ENCODE measurements at regions not wholly inside any gene's neighbourhood (a gene's known extent, or its start where the extent isn't known, plus 50 kb on each side); places are given as distances from the start of the nearest gene placed in this dataset.

DNA sequence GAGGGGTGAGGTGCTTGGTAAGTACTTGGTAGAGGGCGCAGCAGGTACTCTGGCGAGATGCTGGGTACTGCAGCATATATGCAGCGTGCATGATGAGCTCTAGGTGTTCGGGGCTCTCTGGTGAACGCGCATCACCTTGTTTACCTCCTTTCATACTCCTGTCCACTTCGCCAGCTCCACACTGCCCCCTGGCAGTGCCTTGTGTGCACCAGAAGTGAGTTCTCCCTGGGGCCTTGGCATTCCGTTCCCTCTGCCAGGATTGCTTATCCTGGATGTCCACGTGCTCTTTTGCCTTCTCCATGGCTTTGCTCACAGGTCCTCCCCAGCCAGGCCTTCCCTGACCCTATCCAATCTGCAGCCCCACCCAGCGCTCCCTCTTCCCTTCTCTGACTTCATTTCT is 154.2 kb downstream of the MRM1 start:
- 57% methylated on average over 10 of the region's 10 CpGs for WGBS
- peaks cover 0 to 18% of the 10 kb centered on the region in 2 donors for H3K27me3 ChIP-seq (ENCODE audit: control insufficient read depth in 2 of 2, insufficient read depth in 1 of 2, low read length in 1 of 2)
- no peak overlapping the region for H3K4me3 ChIP-seq (ENCODE audit: low read length in 2 of 2)

DNA sequence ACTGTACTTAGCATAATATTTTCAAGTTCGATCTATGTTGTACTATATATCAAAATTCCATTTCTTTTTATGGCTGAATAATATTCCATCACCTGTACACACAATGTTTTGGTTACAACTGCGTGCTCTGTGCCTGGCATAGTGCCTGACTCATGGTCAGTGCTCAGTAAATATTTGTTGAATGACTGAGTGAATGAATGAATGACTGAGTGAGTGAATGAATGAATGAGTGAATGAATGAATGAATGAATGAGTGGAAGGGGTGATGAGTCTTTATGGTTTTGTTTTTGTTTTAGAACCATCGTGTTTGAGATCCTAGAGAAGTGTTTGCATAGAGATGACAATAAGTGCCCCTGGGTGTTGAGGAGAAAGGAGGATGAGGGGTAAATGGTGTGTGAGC is 155.3 kb downstream of the MRM1 start:
- no peak for DNase-seq (ENCODE audit: low read depth in 6 of 9, low spot score in 9 of 9)
- Histone ChIP-seq H3K4me1 (ENCODE audit: control insufficient read depth in 2 of 2, insufficient read depth in 2 of 2, low read length in 2 of 2) (no peaks in the 10 kb centered on the region), H3K27me3 (ENCODE audit: control insufficient read depth in 2 of 2, insufficient read depth in 1 of 2, low read length in 1 of 2) (peaks cover 0 to 12% of the 10 kb centered on the region in 2 donors), H3K36me3 (ENCODE audit: control insufficient read depth in 2 of 2, insufficient read depth in 2 of 2, low read length in 1 of 2) (no peaks in the 10 kb centered on the region), H3K4me3 (ENCODE audit: low read length in 2 of 2) (no peak overlapping the region), H3K9me3 (ENCODE audit: control insufficient read depth in 2 of 2, insufficient read depth in 1 of 2, low read length in 1 of 2) (no peaks in the 10 kb centered on the region), H3K27ac (ENCODE audit: low read depth in 1 of 2, low read length in 1 of 2) (no peak overlapping the region)
- WGBS: 93% methylated on average over 3 of the region's 3 CpGs

More for the DNA sequence above, 154.2 kb downstream of the MRM1 start:
- no peaks in the 10 kb centered on the region for H3K36me3 ChIP-seq (ENCODE audit: control insufficient read depth in 2 of 2, insufficient read depth in 2 of 2, low read length in 1 of 2)
- no peaks in the 10 kb centered on the region for H3K4me1 ChIP-seq (ENCODE audit: control insufficient read depth in 2 of 2, insufficient read depth in 2 of 2, low read length in 2 of 2)
- no peaks in the 10 kb centered on the region for H3K9me3 ChIP-seq (ENCODE audit: control insufficient read depth in 2 of 2, insufficient read depth in 1 of 2, low read length in 1 of 2)
- no peak overlapping the region for H3K27ac ChIP-seq (ENCODE audit: low read depth in 1 of 2, low read length in 1 of 2)
- DNase-seq (ENCODE audit: low read depth in 6 of 9, low spot score in 9 of 9): peak in 5 of 9 donors; percentile 13 to 50 (median 18)

DNA sequence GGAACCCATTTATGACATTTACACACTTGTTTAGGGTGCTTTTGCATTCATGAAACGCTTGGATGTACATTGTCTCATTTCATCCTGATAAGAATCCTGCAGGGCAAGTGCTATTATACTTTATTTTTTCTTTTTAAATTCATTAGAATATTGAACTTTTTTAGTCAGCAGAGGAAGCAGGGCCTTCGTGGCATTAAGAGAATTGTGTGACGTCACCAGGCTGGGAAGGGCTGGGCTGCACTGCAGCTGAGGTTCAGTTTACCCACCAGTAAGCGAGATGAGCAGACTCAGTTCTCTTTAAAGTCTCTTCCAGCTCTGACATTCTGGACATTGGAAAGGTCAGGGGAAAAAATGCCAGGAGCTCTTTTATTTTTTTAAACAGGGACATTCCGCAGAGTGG is 159.0 kb downstream of the MRM1 start:
- H3K4me1 ChIP-seq (ENCODE audit: control insufficient read depth in 2 of 2, insufficient read depth in 2 of 2, low read length in 2 of 2): peaks cover 0 to 5% of the 10 kb centered on the region in 2 donors
- no peak for DNase-seq (ENCODE audit: low read depth in 6 of 9, low spot score in 9 of 9)
- peaks cover 0 to 1% of the 10 kb centered on the region in 2 donors for H3K27me3 ChIP-seq (ENCODE audit: control insufficient read depth in 2 of 2, insufficient read depth in 1 of 2, low read length in 1 of 2)
- H3K36me3 ChIP-seq (ENCODE audit: control insufficient read depth in 2 of 2, insufficient read depth in 2 of 2, low read length in 1 of 2): no peaks in the 10 kb centered on the region
- no peak overlapping the region for H3K4me3 ChIP-seq (ENCODE audit: low read length in 2 of 2)
- H3K9me3 ChIP-seq (ENCODE audit: control insufficient read depth in 2 of 2, insufficient read depth in 1 of 2, low read length in 1 of 2): no peaks in the 10 kb centered on the region
- WGBS: 81% methylated on average over 5 of the region's 5 CpGs
- H3K27ac ChIP-seq (ENCODE audit: low read depth in 1 of 2, low read length in 1 of 2): no peak overlapping the region

DNA sequence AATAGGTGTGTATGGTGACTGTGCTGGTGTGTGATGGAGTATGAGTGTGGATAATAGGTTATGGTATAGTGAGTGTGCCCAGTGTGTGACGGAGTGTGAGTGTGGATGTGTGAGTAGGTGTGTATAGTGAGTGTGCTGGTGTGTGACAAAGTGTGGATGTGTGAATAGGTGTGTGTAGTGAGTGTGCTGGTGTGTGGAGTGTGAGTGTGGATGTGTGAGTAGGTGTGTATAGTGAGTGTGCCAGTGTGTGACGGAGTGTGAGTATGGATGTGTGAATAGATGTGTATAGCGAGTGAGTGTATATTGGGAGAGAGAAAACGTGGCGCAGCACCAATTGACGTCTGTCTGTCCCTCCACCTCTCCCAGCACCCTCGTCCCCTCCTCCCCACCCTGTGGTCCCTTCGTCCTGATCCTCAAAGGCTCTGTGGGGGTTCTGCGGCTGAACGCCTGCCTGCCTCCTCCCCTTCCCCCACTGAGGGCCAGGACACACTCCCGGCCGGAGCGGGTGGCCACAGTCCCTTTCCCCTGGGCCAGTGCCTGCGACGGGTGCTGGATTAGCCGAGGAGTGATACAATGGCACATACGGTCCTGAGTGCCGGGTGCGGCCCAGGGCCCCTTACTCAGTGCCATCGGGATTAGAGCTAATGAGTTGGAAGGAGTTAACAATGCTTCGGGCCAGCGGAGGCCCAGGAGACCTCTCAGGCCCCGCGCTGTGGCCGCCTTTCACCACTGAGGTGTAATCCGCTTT is 160.0 kb downstream of the MRM1 start:
- Histone ChIP-seq H3K4me3 (ENCODE audit: low read length in 2 of 2) (no peak overlapping the region), H3K4me1 (ENCODE audit: control insufficient read depth in 2 of 2, insufficient read depth in 2 of 2, low read length in 2 of 2) (peaks cover 0 to 5% of the 10 kb centered on the region in 2 donors), H3K27me3 (ENCODE audit: control insufficient read depth in 2 of 2, insufficient read depth in 1 of 2, low read length in 1 of 2) (peaks cover 0 to 5% of the 10 kb centered on the region in 2 donors), H3K9me3 (ENCODE audit: control insufficient read depth in 2 of 2, insufficient read depth in 1 of 2, low read length in 1 of 2) (no peaks in the 10 kb centered on the region), H3K36me3 (ENCODE audit: control insufficient read depth in 2 of 2, insufficient read depth in 2 of 2, low read length in 1 of 2) (no peaks in the 10 kb centered on the region), H3K27ac (ENCODE audit: low read depth in 1 of 2, low read length in 1 of 2) (no peak overlapping the region)
- WGBS: 86% methylated on average over 26 of the region's 26 CpGs
- DNase-seq (ENCODE audit: low read depth in 6 of 9, low spot score in 9 of 9): no peak

DNA sequence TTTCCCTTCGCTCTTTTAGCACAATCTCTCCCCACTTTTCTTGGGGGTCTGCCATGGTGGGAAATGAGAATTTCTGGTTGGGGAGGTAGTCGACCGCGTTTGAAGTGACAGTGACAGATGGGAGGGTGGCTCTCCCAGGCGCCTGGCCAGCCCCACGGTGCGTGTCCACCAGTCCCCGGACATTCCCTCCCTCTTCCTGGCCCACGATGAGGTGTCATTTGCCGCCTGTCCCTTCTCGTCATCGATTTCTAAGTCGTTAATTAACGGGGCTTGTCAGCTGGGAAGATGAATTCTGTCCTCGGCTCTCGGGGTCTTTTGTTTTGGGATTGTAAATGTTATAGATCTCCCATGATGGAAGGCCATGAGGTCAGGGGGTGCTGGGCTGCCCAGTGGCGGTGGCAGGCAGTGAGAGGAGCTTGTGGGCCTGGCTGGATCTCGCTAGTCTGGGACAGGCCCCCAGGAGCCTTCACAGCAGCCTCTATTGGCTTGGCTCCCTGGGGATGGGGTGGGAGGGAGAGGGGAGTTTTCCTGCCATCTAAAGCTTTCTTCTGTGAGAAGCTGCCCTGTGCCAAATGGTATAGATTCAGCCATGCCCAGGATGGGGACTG is 164.2 kb downstream of the MRM1 start:
- H3K27me3 ChIP-seq (ENCODE audit: control insufficient read depth in 2 of 2, insufficient read depth in 1 of 2, low read length in 1 of 2): peaks cover 0 to 32% of the 10 kb centered on the region in 2 donors

DNA sequence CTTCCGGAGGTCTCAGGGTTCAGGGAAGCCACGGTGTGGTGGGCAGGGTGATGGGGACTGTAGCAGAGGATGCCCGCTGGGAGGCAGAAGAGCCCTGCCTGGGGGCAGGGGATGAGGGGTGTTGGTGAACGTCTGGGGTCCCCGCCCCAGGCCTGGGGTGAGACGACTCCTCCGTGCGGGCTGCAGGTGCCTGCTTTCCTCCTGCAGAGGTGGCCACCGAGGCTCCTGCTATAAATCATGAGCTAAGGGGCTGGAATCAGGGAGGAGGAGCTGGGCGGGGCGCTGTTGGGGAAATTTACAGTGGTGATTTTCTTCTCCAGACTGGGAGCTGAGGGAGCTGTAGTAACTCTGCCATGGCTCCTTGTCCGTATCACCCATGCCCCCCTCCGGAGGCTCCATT is 167.0 kb downstream of the MRM1 start:
- H3K9me3 ChIP-seq (ENCODE audit: control insufficient read depth in 2 of 2, insufficient read depth in 1 of 2, low read length in 1 of 2): no peaks in the 10 kb centered on the region
- no peak overlapping the region for H3K27ac ChIP-seq (ENCODE audit: low read depth in 1 of 2, low read length in 1 of 2)
- H3K4me3 ChIP-seq (ENCODE audit: low read length in 2 of 2): no peak overlapping the region
- peak in 2 of 9 donors; percentile 11 to 16 for DNase-seq (ENCODE audit: low read depth in 6 of 9, low spot score in 9 of 9)
- H3K27me3 ChIP-seq (ENCODE audit: control insufficient read depth in 2 of 2, insufficient read depth in 1 of 2, low read length in 1 of 2): peaks cover under 1 to 44% of the 10 kb centered on the region in 2 donors
- H3K36me3 ChIP-seq (ENCODE audit: control insufficient read depth in 2 of 2, insufficient read depth in 2 of 2, low read length in 1 of 2): no peaks in the 10 kb centered on the region
- WGBS: 50% methylated on average over 13 of the region's 13 CpGs
- H3K4me1 ChIP-seq (ENCODE audit: control insufficient read depth in 2 of 2, insufficient read depth in 2 of 2, low read length in 2 of 2): peaks cover 0 to under 1% of the 10 kb centered on the region in 2 donors

More for the DNA sequence above, 164.2 kb downstream of the MRM1 start:
- Histone ChIP-seq H3K36me3 (ENCODE audit: control insufficient read depth in 2 of 2, insufficient read depth in 2 of 2, low read length in 1 of 2) (no peaks in the 10 kb centered on the region), H3K4me1 (ENCODE audit: control insufficient read depth in 2 of 2, insufficient read depth in 2 of 2, low read length in 2 of 2) (peaks cover 0 to 5% of the 10 kb centered on the region in 2 donors), H3K4me3 (ENCODE audit: low read length in 2 of 2) (no peak overlapping the region), H3K27ac (ENCODE audit: low read depth in 1 of 2, low read length in 1 of 2) (no peak overlapping the region), H3K9me3 (ENCODE audit: control insufficient read depth in 2 of 2, insufficient read depth in 1 of 2, low read length in 1 of 2) (no peaks in the 10 kb centered on the region)
- 83% methylated on average over 18 of the region's 18 CpGs for WGBS
- DNase-seq (ENCODE audit: low read depth in 6 of 9, low spot score in 9 of 9): no peak

DNA sequence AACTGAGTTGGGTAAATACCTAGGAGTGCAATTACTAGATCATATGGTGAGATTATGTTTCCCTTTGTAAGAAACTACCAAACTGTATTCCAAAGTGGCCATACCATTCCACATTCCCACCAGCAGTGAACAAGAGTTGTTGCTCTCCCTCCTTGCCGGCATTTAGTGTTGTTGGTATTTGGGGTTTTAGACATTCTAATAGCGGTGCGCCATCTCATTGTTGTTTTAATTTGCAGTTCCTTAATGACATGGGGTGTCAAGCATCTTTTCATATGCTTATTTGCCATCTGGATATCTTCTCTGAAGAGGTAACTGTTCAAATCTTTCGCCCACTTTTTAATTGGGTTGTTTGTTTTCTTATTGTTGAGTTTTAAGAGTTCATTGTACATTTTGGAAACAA is 164.2 kb upstream of the LHX1 start:
- 33% methylated on average over 4 of the region's 4 CpGs for WGBS
- DNase-seq (ENCODE audit: low read depth in 6 of 9, low spot score in 9 of 9): no peak
- H3K27me3 ChIP-seq (ENCODE audit: control insufficient read depth in 2 of 2, insufficient read depth in 1 of 2, low read length in 1 of 2): peaks cover 5 to 38% of the 10 kb centered on the region in 2 donors

DNA sequence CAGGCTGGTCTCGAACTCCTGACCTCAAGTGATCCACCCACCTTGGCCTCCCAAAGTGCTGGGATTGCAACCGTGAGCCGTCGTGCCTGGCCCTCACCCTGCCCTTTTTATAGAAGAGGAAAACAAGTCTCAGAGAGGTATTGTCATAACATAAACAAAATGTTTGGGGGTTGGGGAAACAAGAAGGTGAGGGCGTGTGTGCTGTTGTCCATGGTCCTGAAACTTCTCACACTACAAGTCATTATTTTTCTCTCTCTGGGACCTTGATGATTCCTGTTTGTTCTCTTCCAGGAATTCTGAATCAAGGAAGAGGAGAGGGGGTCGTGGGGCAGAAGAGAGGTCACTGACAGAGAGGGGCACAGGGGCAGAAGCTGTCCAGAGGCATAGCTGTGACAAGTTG is 160.2 kb upstream of the LHX1 start:
- WGBS: 27% methylated on average over 6 of the region's 6 CpGs
- H3K4me3 ChIP-seq (ENCODE audit: low read length in 2 of 2): no peak overlapping the region
- H3K9me3 ChIP-seq (ENCODE audit: control insufficient read depth in 2 of 2, insufficient read depth in 1 of 2, low read length in 1 of 2): no peaks in the 10 kb centered on the region
- no peaks in the 10 kb centered on the region for H3K36me3 ChIP-seq (ENCODE audit: control insufficient read depth in 2 of 2, insufficient read depth in 2 of 2, low read length in 1 of 2)
- peak in 4 of 9 donors; percentile 13 to 44 (median 28) for DNase-seq (ENCODE audit: low read depth in 6 of 9, low spot score in 9 of 9)
- H3K27me3 ChIP-seq (ENCODE audit: control insufficient read depth in 2 of 2, insufficient read depth in 1 of 2, low read length in 1 of 2): peaks cover 5 to 20% of the 10 kb centered on the region in 2 donors
- no peak overlapping the region for H3K27ac ChIP-seq (ENCODE audit: low read depth in 1 of 2, low read length in 1 of 2)
- no peaks in the 10 kb centered on the region for H3K4me1 ChIP-seq (ENCODE audit: control insufficient read depth in 2 of 2, insufficient read depth in 2 of 2, low read length in 2 of 2)

More for the DNA sequence above, 164.2 kb upstream of the LHX1 start:
- Histone ChIP-seq H3K9me3 (ENCODE audit: control insufficient read depth in 2 of 2, insufficient read depth in 1 of 2, low read length in 1 of 2) (no peaks in the 10 kb centered on the region), H3K4me1 (ENCODE audit: control insufficient read depth in 2 of 2, insufficient read depth in 2 of 2, low read length in 2 of 2) (no peaks in the 10 kb centered on the region), H3K27ac (ENCODE audit: low read depth in 1 of 2, low read length in 1 of 2) (no peak overlapping the region), H3K36me3 (ENCODE audit: control insufficient read depth in 2 of 2, insufficient read depth in 2 of 2, low read length in 1 of 2) (no peaks in the 10 kb centered on the region), H3K4me3 (ENCODE audit: low read length in 2 of 2) (no peak overlapping the region)

DNA sequence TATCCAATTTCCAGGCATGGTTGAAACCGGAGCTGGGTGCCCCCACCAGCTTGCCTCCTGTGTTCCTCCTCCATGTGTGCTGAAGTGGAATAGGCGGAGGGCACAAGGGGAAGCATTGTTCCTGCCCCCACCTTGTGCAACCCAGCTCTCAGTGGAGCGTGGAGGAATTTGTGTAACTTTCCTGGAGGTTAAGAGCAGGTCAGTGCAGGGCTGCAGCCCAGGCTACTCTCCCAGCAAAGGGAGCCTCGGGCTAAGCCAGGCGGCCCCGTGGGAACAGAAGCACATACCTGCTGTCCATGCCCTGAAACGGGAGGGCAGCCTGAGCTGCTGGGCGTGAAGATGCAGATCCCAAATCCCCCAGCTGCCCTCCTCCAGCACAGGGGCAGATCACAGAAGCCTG is 158.8 kb upstream of the LHX1 start:
- WGBS: 63% methylated on average over 8 of the region's 8 CpGs

More for the DNA sequence above, 158.8 kb upstream of the LHX1 start:
- Histone ChIP-seq H3K4me1 (ENCODE audit: control insufficient read depth in 2 of 2, insufficient read depth in 2 of 2, low read length in 2 of 2) (no peaks in the 10 kb centered on the region), H3K4me3 (ENCODE audit: low read length in 2 of 2) (no peak overlapping the region), H3K27me3 (ENCODE audit: control insufficient read depth in 2 of 2, insufficient read depth in 1 of 2, low read length in 1 of 2) (peaks cover 4 to 16% of the 10 kb centered on the region in 2 donors), H3K36me3 (ENCODE audit: control insufficient read depth in 2 of 2, insufficient read depth in 2 of 2, low read length in 1 of 2) (no peaks in the 10 kb centered on the region), H3K27ac (ENCODE audit: low read depth in 1 of 2, low read length in 1 of 2) (no peak overlapping the region), H3K9me3 (ENCODE audit: control insufficient read depth in 2 of 2, insufficient read depth in 1 of 2, low read length in 1 of 2) (no peaks in the 10 kb centered on the region)
- DNase-seq (ENCODE audit: low read depth in 6 of 9, low spot score in 9 of 9): no peak

Data from thymus (tissue), 11 donors.